ENCODE measurements at regions not wholly inside any gene's neighbourhood (a gene's known extent, or its start where the extent isn't known, plus 50 kb on each side); places are given as distances from the start of the nearest gene placed in this dataset.
"Not testable (repeated sequence)": the region's sequence is repeated elsewhere in the genome, so short reads cannot be mapped to it uniquely, and the experiment has no call there.

GRCh38 chr1:176396604-176397395 is 66.2 kb upstream of the PAPPA2 start:
- in situ Hi-C loops (cut with HindIII; ENCODE audit: low pct_unique_long_range_greater_than_20kb, low sequenced_read_pairs); DNase-seq (ENCODE audit: low read depth in 1 of 2, low spot score in 1 of 2): not testable (repeated sequence)

DNA sequence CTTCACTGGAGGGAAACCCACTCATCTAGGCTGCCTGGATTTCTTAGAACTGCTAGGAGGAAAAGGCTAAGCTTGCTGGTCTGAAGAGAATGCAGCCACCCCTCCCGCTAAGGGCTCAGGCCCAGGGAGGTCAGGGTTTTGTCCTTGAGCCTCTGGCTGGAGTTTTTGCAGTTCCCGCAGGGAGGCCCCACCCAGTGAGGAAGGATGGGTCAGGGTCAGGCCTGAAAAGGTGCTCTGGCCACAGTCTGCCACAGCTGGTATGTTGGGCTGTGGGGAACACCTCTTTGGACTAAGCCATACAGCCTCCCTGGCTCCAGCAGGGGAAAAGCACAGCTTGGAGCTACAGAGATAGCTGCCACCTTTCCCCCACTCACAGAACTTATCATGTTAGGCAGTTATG is 71.4 kb upstream of the PAPPA2 start:
- TF ChIP-seq JUND (IDR thresholded peaks at IDR 0.05; ENCODE audit: low read depth) = no peak
- DNase-seq (ENCODE audit: low read depth in 1 of 2, low spot score in 1 of 2) = no peak
- in situ Hi-C loops (cut with HindIII; ENCODE audit: low pct_unique_long_range_greater_than_20kb, low sequenced_read_pairs) = no loop called here

DNA sequence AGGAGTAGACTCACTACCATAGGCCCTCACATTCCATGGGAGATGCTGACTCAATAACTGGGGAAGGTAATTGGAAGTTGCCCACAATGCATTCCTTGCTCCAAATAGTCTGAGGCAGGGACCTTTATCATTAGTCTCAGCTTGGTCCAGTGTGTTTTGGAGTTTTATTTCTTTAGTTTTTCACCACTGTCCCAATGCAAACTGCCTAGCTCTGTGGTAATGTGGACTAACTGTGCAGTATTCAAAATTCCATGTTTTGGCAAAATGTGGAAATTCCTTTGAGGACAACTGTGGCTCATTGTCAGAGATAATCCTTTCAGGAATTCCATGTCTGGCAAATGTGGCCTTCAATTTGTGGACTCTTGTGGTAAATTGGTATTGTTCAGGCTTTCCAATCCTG is 78.1 kb upstream of the PAPPA2 start:
- in situ Hi-C loops (cut with HindIII; ENCODE audit: low pct_unique_long_range_greater_than_20kb, low sequenced_read_pairs) = no loop called here
- TF ChIP-seq JUND (IDR thresholded peaks at IDR 0.05; ENCODE audit: low read depth) = no peak
- DNase-seq (ENCODE audit: low read depth in 1 of 2, low spot score in 1 of 2) = no peak

GRCh38 chr1:176382163-176382562 is 80.8 kb upstream of the PAPPA2 start:
- in situ Hi-C loops (cut with HindIII; ENCODE audit: low pct_unique_long_range_greater_than_20kb, low sequenced_read_pairs) = no loop called here
- no peak for DNase-seq (ENCODE audit: low read depth in 1 of 2, low spot score in 1 of 2)
- no peak for TF ChIP-seq JUND (IDR thresholded peaks at IDR 0.05; ENCODE audit: low read depth)

- no peak for DNase-seq (ENCODE audit: low read depth in 1 of 2, low spot score in 1 of 2)
- in situ Hi-C loops (cut with HindIII; ENCODE audit: low pct_unique_long_range_greater_than_20kb, low sequenced_read_pairs) = no loop called here
- TF ChIP-seq JUND (IDR thresholded peaks at IDR 0.05; ENCODE audit: low read depth) = no peak
Observed at GRCh38 chr1:176379626-176380339, 83.2 kb upstream of the PAPPA2 start.

GRCh38 chr1:176374967-176375569 is 87.9 kb upstream of the PAPPA2 start:
- in situ Hi-C loops (cut with HindIII; ENCODE audit: low pct_unique_long_range_greater_than_20kb, low sequenced_read_pairs) = no loop called here
- TF ChIP-seq JUND (IDR thresholded peaks at IDR 0.05; ENCODE audit: low read depth) = no peak
- peak; percentile 67 to 83 for DNase-seq (ENCODE audit: low read depth in 1 of 2, low spot score in 1 of 2)

GRCh38 chr1:176364236-176364905 is 98.6 kb upstream of the PAPPA2 start:
- no peak for DNase-seq (ENCODE audit: low read depth in 1 of 2, low spot score in 1 of 2)
- TF ChIP-seq JUND (IDR thresholded peaks at IDR 0.05; ENCODE audit: low read depth) = no peak
- in situ Hi-C loops (cut with HindIII; ENCODE audit: low pct_unique_long_range_greater_than_20kb, low sequenced_read_pairs) = no loop called here

DNA sequence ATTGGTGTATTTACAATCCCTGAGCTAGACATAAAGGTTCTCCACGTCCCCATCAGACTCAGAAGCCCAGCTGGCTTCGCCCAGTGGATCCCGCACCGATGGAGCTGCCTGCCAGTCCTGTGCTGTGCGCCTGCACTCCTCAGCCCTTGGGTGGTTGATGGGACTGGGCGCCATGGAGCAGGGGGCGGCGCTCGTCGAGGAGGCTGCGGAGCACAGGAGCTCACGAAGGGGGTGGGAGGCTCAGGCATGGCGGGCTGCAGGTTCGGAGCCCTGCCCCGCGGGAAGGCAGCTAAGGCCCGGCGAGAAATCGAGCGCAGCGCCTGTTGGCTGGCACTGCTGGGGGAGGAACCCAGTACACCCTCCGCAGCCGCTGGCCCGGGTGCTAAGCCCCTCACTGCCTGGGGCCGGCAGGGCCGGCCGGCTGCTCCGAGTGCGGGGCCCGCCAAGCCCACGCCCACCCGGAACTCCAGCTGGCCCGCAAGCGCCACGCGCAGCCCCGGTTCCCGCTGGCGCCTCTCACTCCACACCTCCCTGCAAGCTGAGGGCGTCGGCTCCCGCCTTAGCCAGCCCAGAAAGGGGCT is 113.8 kb upstream of the PAPPA2 start:
- in situ Hi-C loops (cut with HindIII; ENCODE audit: low pct_unique_long_range_greater_than_20kb, low sequenced_read_pairs); DNase-seq (ENCODE audit: low read depth in 1 of 2, low spot score in 1 of 2): not testable (repeated sequence)

- no peak for TF ChIP-seq JUND (IDR thresholded peaks at IDR 0.05; ENCODE audit: low read depth)
- in situ Hi-C loops (cut with HindIII; ENCODE audit: low pct_unique_long_range_greater_than_20kb, low sequenced_read_pairs) = no loop called here
- no peak for DNase-seq (ENCODE audit: low read depth in 1 of 2, low spot score in 1 of 2)
Observed at GRCh38 chr1:176341656-176342055, 121.3 kb upstream of the PAPPA2 start.

GRCh38 chr1:176338877-176339276 is 124.1 kb upstream of the PAPPA2 start:
- TF ChIP-seq JUND (IDR thresholded peaks at IDR 0.05; ENCODE audit: low read depth) = no peak
- no peak for DNase-seq (ENCODE audit: low read depth in 1 of 2, low spot score in 1 of 2)
- in situ Hi-C loops (cut with HindIII; ENCODE audit: low pct_unique_long_range_greater_than_20kb, low sequenced_read_pairs) = no loop called here

GRCh38 chr1:176330782-176331181 is 123.7 kb upstream of the COP1 start:
- no peak for DNase-seq (ENCODE audit: low read depth in 1 of 2, low spot score in 1 of 2)
- no peak for TF ChIP-seq JUND (IDR thresholded peaks at IDR 0.05; ENCODE audit: low read depth)
- in situ Hi-C loops (cut with HindIII; ENCODE audit: low pct_unique_long_range_greater_than_20kb, low sequenced_read_pairs) = no loop called here

- DNase-seq (ENCODE audit: low read depth in 1 of 2, low spot score in 1 of 2) = no peak
- in situ Hi-C loops (cut with HindIII; ENCODE audit: low pct_unique_long_range_greater_than_20kb, low sequenced_read_pairs) = no loop called here
- no peak for TF ChIP-seq JUND (IDR thresholded peaks at IDR 0.05; ENCODE audit: low read depth)
Observed at GRCh38 chr1:176325664-176326063, 118.6 kb upstream of the COP1 start.

Data from T47D (cell line).